ENCODE measurements at regions not wholly inside any gene's neighbourhood (a gene's known extent, or its start where the extent isn't known, plus 50 kb on each side); places are given as distances from the start of the nearest gene placed in this dataset.

- H3K27ac ChIP-seq (ENCODE audit: low read depth, low read length) = no peak overlapping the region
- H3K36me3 ChIP-seq (ENCODE audit: control insufficient read depth in 2 of 4, insufficient read depth in 4 of 4, low read length in 3 of 4) = no peaks in the 10 kb centered on the region
- no peak overlapping the region for H3K56ac ChIP-seq (replicated peaks; ENCODE audit: insufficient read length, low read depth, low read length)
- no peak overlapping the region for H4K5ac ChIP-seq (ENCODE audit: insufficient read length, low read depth, low read length)
- H4K91ac ChIP-seq (replicated peaks; ENCODE audit: insufficient read length, low read length) = no peak overlapping the region
- H3K79me2 ChIP-seq (ENCODE audit: control insufficient read depth in 1 of 2, insufficient read depth in 2 of 2, low read length in 2 of 2) = no peaks in the 10 kb centered on the region
- H3K4me1 ChIP-seq (replicated peaks in 1 of 4; ENCODE audit: control insufficient read depth in 3 of 4, insufficient read depth in 4 of 4, low read length in 3 of 4) = no peaks in the 10 kb centered on the region
- H3K23ac ChIP-seq (ENCODE audit: insufficient read length) = no peak overlapping the region
- DNase-seq (ENCODE audit: low read depth in 1 of 2, low spot score in 2 of 2) (no peak), FAIRE-seq (no peak)
- H3K9me3 ChIP-seq (ENCODE audit: insufficient read depth in 2 of 2, low read depth in 1 of 2, low read length in 1 of 2) = no peaks in the 10 kb centered on the region
- no peak overlapping the region for H2BK12ac ChIP-seq (ENCODE audit: low read depth, low read length)
- WGBS, 2 experiments (ENCODE audit: extremely low coverage in 1 of 2, insufficient coverage in 1 of 2, insufficient read length in 1 of 2, insufficient replicate concordance in 2 of 2, low coverage in 1 of 2, low lambda C conversion rate in 2 of 2, missing lambda C conversion rate in 1 of 2) = 80% methylated on average over 3 of the region's 3 CpGs; no CpG with 5 or more reads in 1 of the 2 experiments
- H3K14ac ChIP-seq (ENCODE audit: insufficient read length) = no peak overlapping the region
- no peak overlapping the region for H3K9ac ChIP-seq (replicated peaks in 1 of 4; ENCODE audit: extremely low read depth in 1 of 4, low read depth in 3 of 4, low read length in 3 of 4)
- H2AK5ac ChIP-seq (ENCODE audit: low read depth, low read length) = no peak overlapping the region
- H3K23me2 ChIP-seq (ENCODE audit: low read depth, low read length) = no peaks in the 10 kb centered on the region
- H3K27me3 ChIP-seq (replicated peaks in 1 of 4; ENCODE audit: control insufficient read depth in 3 of 4, extremely low read depth in 1 of 4, insufficient read depth in 3 of 4, low read length in 3 of 4) = no peaks in the 10 kb centered on the region
- H2BK5ac ChIP-seq (ENCODE audit: low read depth, low read length) = no peak overlapping the region
- POLR2A ChIA-PET (ENCODE audit: partially characterized antibody) = no interaction called here
- H4K20me1 ChIP-seq (replicated peaks in 1 of 2; ENCODE audit: control insufficient read depth in 1 of 2, insufficient read depth in 2 of 2, low read length in 2 of 2) = no peaks in the 10 kb centered on the region
- no peak overlapping the region for H4K8ac ChIP-seq (ENCODE audit: extremely low read depth, insufficient read depth, low read length)
- no peak overlapping the region for H2BK15ac ChIP-seq (ENCODE audit: low read length)
- TF ChIP-seq RBBP5 (IDR thresholded peaks at IDR 0.05; ENCODE audit: borderline replicate concordance, low read depth, low read length) = no peak
- no peak for TF ChIP-seq TBP (IDR thresholded peaks at IDR 0.05; ENCODE audit: low read depth, low read length)
- no peak for TF ChIP-seq BACH1 (IDR thresholded peaks at IDR 0.05; ENCODE audit: low read length)
- no peak for TF ChIP-seq USF2 (IDR thresholded peaks at IDR 0.05; ENCODE audit: low read length)
- no peak for TF ChIP-seq HDAC2 (IDR thresholded peaks at IDR 0.05; ENCODE audit: borderline replicate concordance in 1 of 2, low read depth in 2 of 2, low read length in 2 of 2)
- TF ChIP-seq ASH2L (IDR thresholded peaks at IDR 0.05; ENCODE audit: low read length) = no peak
- TF ChIP-seq FOSL1 (IDR thresholded peaks at IDR 0.05; ENCODE audit: insufficient read depth, low read depth, low read length) = no peak
- no peak for TF ChIP-seq MAX (IDR thresholded peaks at IDR 0.05)
- no peak for TF ChIP-seq POLR2AphosphoS5 (IDR thresholded peaks at IDR 0.05; ENCODE audit: low read depth, low read length)
- no peak for TF ChIP-seq EGR1 (IDR thresholded peaks at IDR 0.05; ENCODE audit: borderline replicate concordance, low read depth, low read length)
- TF ChIP-seq TEAD4 (IDR thresholded peaks at IDR 0.05; ENCODE audit: low read depth, low read length) = no peak
- no peak for TF ChIP-seq KDM5A (IDR thresholded peaks at IDR 0.05; ENCODE audit: low read length)
- no peak for TF ChIP-seq BCL11A (IDR thresholded peaks at IDR 0.05; ENCODE audit: low read depth in 2 of 2, low read length in 2 of 2)
- no peak overlapping the region for H2AFZ ChIP-seq (ENCODE audit: low read length)
- H2BK20ac ChIP-seq (ENCODE audit: low read length) = no peak overlapping the region
- no peak overlapping the region for H2BK120ac ChIP-seq (replicated peaks; ENCODE audit: low read depth, low read length)
- no peaks in the 10 kb centered on the region for H3K79me1 ChIP-seq (ENCODE audit: low read depth, low read length)
- H3K4me3 ChIP-seq (ENCODE audit: extremely low read depth in 1 of 4, insufficient read depth in 2 of 4, low read depth in 3 of 4, low read length in 4 of 4) = no peak overlapping the region
- no peak overlapping the region for H3K18ac ChIP-seq (ENCODE audit: extremely low read depth, low read length)
- CTCF ChIA-PET (ENCODE audit: partially characterized antibody) = no interaction called here
- H3K4me2 ChIP-seq (ENCODE audit: insufficient read depth in 1 of 2, low read depth in 2 of 2, low read length in 2 of 2) = no peak overlapping the region
- H3K4ac ChIP-seq (replicated peaks; ENCODE audit: insufficient read length, low read depth, low read length) = no peak overlapping the region
These were observed 469.5 kb upstream of the FAT1 start for GRCh38 chr4:187193141-187193540.

All from H1 (cell line).